Adrenal gland (tissue), 9 donors: ENCODE measurements at regions not wholly inside any gene's neighbourhood (a gene's known extent, or its start where the extent isn't known, plus 50 kb on each side); places are given as distances from the start of the nearest gene placed in this dataset.
"Not testable (repeated sequence)": the region's sequence is repeated elsewhere in the genome, so short reads cannot be mapped to it uniquely, and the experiment has no call there.

Experiments used
- DNase-seq, 7 donors: peaks; one replicate each; pipeline ENCODE4 v3.0.0-alpha.2; 2019 to 2020
- H3K27ac ChIP-seq, 5 donors: fragments of 200-600 bp; sonication (generic) in 4 of 5; 1 replicate in 3 of 5; 2 replicates in 2 of 5; pipeline versions ENCODE4 v1.5.1 to v1.8.0; 2016 to 2020; ENCODE audit warnings: mild to moderate bottlenecking in 1 of 5
- H3K27me3 ChIP-seq: fragments of 200-600 bp; 2 replicates; pipeline ENCODE4 v1.8.0; 2021
- H3K36me3 ChIP-seq, 2 donors: fragments of 200-600 bp; replicated peaks in 1 of 2; 1 replicate in 1 of 2; 2 replicates in 1 of 2; pipeline versions ENCODE4 v1.5.1 to v1.8.0; 2018 to 2022
- H3K4me1 ChIP-seq, 2 donors: fragments of 200-600 bp; replicated peaks in 1 of 2; 1 replicate in 1 of 2; 2 replicates in 1 of 2; pipeline versions ENCODE4 v1.5.1 to v1.8.0; 2018 to 2021
- H3K4me3 ChIP-seq, 4 donors: fragments of 200-600 bp; sonication (generic) in 3 of 4; one replicate each; pipeline ENCODE4 v1.5.1; 2016 to 2018
- H3K9me3 ChIP-seq, 3 donors: fragments of 200-600 bp; sonication (generic) in 1 of 3; replicated peaks in 1 of 3; 1 replicate in 2 of 3; 2 replicates in 1 of 3; pipeline versions ENCODE4 v1.5.1 to v1.8.0; 2016 to 2021
- CTCF ChIP-seq, 6 experiments: fragments of 450-650 bp in 4 of 6; fragments of 200-600 bp in 2 of 6; sonication (generic) in 1 of 6; IDR thresholded peaks; 1 replicate in 5 of 6; 2 replicates in 1 of 6; pipeline versions ENCODE4 v1.5.1 to v1.8.0; 2016 to 2021; ENCODE audit warnings: antibody characterized with exemption in 6 of 6, mild to moderate bottlenecking in 2 of 6, moderate library complexity in 1 of 6
- POLR2A ChIP-seq, 2 donors: fragments of 450-650 bp; IDR thresholded peaks; one replicate each; pipeline ENCODE4 v1.6.1; 2017; ENCODE audit warnings: antibody characterized with exemption in 2 of 2, mild to moderate bottlenecking in 2 of 2, moderate library complexity in 1 of 2
- WGBS, 4 donors: extraction: QIAGEN DNeasy Blood & Tissue Kit in 2 of 4; methylation state at CpG; one replicate each; pipeline versions ENCODE4 v1.1.5 to v1.1.7; 2013 to 2017; 5-methylcytosine and 5-hydroxymethylcytosine counted together
- intact Hi-C, 2 donors: fragments of 100-400 bp; cut with DNase I; formaldehyde crosslinking; loops; one replicate each; pipeline versions ENCODE4 v1.14.1 to v1.15.0; 2022 to 2023
- donor health status: healthy with polysubstance abuse.
- donor health status: Bipolar disorder and iron deficiency.
- donor health status: DM: yes; HTN: yes; CAD: no.
- donor health status: DM: no; HTN: no; CAD: no.
- donor health status: DM: no; HTN: no; CAD: no.

DNA sequence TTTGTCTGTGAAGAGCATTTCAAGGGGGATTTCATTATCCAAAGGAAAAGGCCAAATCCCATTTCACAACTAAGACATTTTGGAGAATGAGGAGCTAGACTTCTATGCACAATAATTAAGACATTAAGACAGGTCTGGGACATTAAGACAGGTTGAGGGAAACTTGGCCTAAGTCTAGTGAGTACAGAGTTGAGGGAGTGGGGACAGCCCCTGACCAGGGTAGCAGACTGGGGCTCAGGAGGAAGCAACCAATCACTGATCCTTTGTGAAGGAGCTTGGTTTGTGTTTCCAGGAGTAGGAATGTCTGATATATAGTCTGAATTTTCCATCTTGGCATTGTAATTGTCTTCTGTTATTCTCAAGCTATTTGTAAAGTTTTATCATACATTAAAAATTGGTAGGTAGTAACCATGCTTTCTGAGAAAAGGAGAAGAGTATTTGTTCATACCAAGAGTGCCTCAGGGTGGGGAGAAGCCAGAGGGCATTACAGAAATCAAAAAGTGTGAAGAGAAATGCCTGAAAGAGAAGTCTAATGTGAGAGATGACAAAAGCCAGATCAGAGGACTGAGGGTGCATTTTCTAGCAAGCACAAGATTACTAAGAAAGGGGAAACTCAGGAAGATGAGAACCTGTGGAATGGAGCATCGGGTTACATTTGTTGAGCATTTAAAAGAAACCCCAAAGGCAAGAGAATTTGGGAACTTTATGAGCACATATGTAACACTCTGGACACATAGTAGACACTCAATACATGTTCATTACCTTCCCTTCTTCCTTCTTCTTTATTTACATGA is 189.3 kb upstream of the PIK3R1 start:
- WGBS, 4 donors = 74 to 88% (median 84%) methylated on average over 1 of the region's 1 CpG
- H3K27me3 ChIP-seq = no peaks in the 10 kb centered on the region
- H3K9me3 ChIP-seq = no peaks in the 10 kb centered on the region
- intact Hi-C loops = no loop called here
- no peaks in the 10 kb centered on the region for H3K4me1 ChIP-seq
- no peak overlapping the region for H3K4me3 ChIP-seq
- H3K36me3 ChIP-seq = no peaks in the 10 kb centered on the region
- DNase-seq = no peak
- peak overlapping the region in 1 of 5 donors; percentile 67 for H3K27ac ChIP-seq
- TF ChIP-seq POLR2A (IDR thresholded peaks at IDR 0.05) = no peak
- no peak for TF ChIP-seq CTCF (IDR thresholded peaks at IDR 0.05)

GRCh38 chr5:68024426-68024825 is 191.1 kb upstream of the PIK3R1 start:
- no peak for DNase-seq
- H3K9me3 ChIP-seq = no peaks in the 10 kb centered on the region
- H3K36me3 ChIP-seq = no peaks in the 10 kb centered on the region
- H3K27me3 ChIP-seq = no peaks in the 10 kb centered on the region
- no peak for TF ChIP-seq POLR2A (IDR thresholded peaks at IDR 0.05)
- no peak for TF ChIP-seq CTCF (IDR thresholded peaks at IDR 0.05)
- H3K4me1 ChIP-seq = no peaks in the 10 kb centered on the region
- intact Hi-C loops = no loop called here
- H3K27ac ChIP-seq = no peak overlapping the region
- H3K4me3 ChIP-seq = no peak overlapping the region

DNA sequence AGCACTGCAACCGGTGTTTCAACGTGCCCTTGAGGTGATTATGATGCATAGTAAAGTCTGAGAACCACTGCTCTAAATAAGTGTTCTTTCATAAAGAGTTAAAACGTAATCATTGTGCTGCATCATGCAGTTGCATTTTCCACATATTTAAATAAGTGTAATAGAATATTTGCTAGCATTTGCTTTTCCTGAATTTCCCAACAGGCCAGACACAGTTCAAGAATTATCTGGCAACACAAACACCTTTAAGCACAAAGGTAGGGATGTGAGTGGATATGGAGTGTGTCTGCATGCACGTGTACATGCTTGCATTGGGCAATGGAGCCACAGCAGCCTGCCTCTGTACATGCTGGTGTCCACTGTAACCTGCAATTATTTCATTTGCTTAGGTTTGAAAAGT is 193.6 kb upstream of the PIK3R1 start:
- Histone ChIP-seq H3K36me3 (no peaks in the 10 kb centered on the region), H3K27me3 (no peaks in the 10 kb centered on the region), H3K27ac (no peak overlapping the region), H3K4me3 (no peak overlapping the region), H3K9me3 (no peaks in the 10 kb centered on the region), H3K4me1 (no peaks in the 10 kb centered on the region)
- no peak for DNase-seq
- TF ChIP-seq POLR2A (IDR thresholded peaks at IDR 0.05) (no peak), CTCF (IDR thresholded peaks at IDR 0.05) (no peak)
- 66 to 80% (median 72%) methylated on average over 4 of the region's 4 CpGs for WGBS, 4 donors
- intact Hi-C loops = no loop called here

GRCh38 chr5:68021227-68021626 is 194.3 kb upstream of the PIK3R1 start:
- H3K4me3 ChIP-seq = no peak overlapping the region
- 81 to 94% (median 85%) methylated on average over 2 of the region's 2 CpGs for WGBS, 4 donors
- H3K4me1 ChIP-seq = no peaks in the 10 kb centered on the region
- no peak overlapping the region for H3K27ac ChIP-seq
- no peak for TF ChIP-seq CTCF (IDR thresholded peaks at IDR 0.05)
- no peak for TF ChIP-seq POLR2A (IDR thresholded peaks at IDR 0.05)
- no peaks in the 10 kb centered on the region for H3K36me3 ChIP-seq
- no peaks in the 10 kb centered on the region for H3K9me3 ChIP-seq
- no peaks in the 10 kb centered on the region for H3K27me3 ChIP-seq
- intact Hi-C loops = no loop called here
- DNase-seq = no peak

DNA sequence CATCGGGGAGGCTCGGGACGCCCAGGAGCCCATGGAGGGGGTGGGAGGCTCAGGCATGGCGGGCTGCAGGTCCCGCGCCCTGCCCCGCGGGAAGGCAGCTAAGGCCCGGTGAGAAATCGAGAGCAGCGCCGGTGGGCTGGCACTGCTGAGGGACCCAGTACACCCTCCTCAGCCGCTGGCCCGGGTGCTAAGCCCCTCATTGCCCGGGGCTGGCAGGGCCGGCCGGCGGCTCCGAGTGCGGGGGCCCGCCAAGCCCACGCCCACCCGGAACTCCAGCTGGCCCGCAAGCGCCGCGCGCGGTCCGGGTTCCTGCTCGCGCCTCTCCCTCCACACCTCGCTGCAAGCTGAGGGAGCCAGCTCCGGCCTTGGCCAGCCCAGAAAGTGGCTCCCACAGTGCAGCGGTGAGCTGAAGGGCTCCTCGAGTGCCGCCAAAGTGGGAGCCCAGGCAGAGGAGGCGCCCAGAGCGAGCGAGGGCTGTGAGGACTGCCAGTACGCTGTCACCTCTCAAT is 195.0 kb upstream of the PIK3R1 start:
- intact Hi-C loops, H3K27me3 ChIP-seq, DNase-seq, H3K27ac ChIP-seq, H3K4me3 ChIP-seq, H3K4me1 ChIP-seq, H3K36me3 ChIP-seq, H3K9me3 ChIP-seq: not testable (repeated sequence)
- WGBS, 4 donors = 82 to 96% (median 88%) methylated on average over 8 to 39 of the region's 41 CpGs
